GM19023 (cell line): ENCODE measurements at regions not wholly inside any gene's neighbourhood (a gene's known extent, or its start where the extent isn't known, plus 50 kb on each side); places are given as distances from the start of the nearest gene placed in this dataset.
"Not testable (repeated sequence)": the region's sequence is repeated elsewhere in the genome, so short reads cannot be mapped to it uniquely, and the experiment has no call there.

Experiments used
- ATAC-seq: cut with Tn5 transposase; IDR thresholded peaks from one replicate; pipeline ENCODE4 v1.9.1; 2021; ENCODE audit warnings: mild to moderate bottlenecking, moderate library complexity; ENCODE audit not compliant: unreplicated experiment

- not testable (repeated sequence) for ATAC-seq
Measured at GRCh38 chr6:148022279-148022678, 320.4 kb upstream of the SASH1 start.

GRCh38 chr6:148027201-148027600 lies 315.4 kb upstream of the SASH1 start:
- no peak for ATAC-seq

GRCh38 chr6:148035806-148036390 lies 306.7 kb upstream of the SASH1 start:
- no peak for ATAC-seq

- ATAC-seq = no peak
Measured at GRCh38 chr6:148037496-148037895, 305.1 kb upstream of the SASH1 start.

GRCh38 chr6:148041546-148041945 lies 301.1 kb upstream of the SASH1 start:
- no peak for ATAC-seq

- no peak for ATAC-seq
Measured at GRCh38 chr6:148042536-148042935, 300.1 kb upstream of the SASH1 start.

GRCh38 chr6:148044261-148044751 lies 298.3 kb upstream of the SASH1 start:
- no peak for ATAC-seq

GRCh38 chr6:148044921-148045320 lies 297.7 kb upstream of the SASH1 start:
- ATAC-seq = no peak

GRCh38 chr6:148053209-148053608 lies 289.4 kb upstream of the SASH1 start:
- no peak for ATAC-seq

- no peak for ATAC-seq
Measured at GRCh38 chr6:148053796-148054195, 288.8 kb upstream of the SASH1 start.

- ATAC-seq = no peak
Measured at GRCh38 chr6:148054219-148054618, 288.4 kb upstream of the SASH1 start.

- no peak for ATAC-seq
Measured at GRCh38 chr6:148055419-148055818, 287.2 kb upstream of the SASH1 start.

- no peak for ATAC-seq
Measured at GRCh38 chr6:148059869-148060268, 282.8 kb upstream of the SASH1 start.

GRCh38 chr6:148064406-148065134 lies 278.1 kb upstream of the SASH1 start:
- ATAC-seq = no peak

- ATAC-seq = no peak
Measured at GRCh38 chr6:148068437-148069061, 274.1 kb upstream of the SASH1 start.

- ATAC-seq = no peak
Measured at GRCh38 chr6:148069256-148069655, 273.4 kb upstream of the SASH1 start.

GRCh38 chr6:148074291-148074690 lies 268.3 kb upstream of the SASH1 start:
- ATAC-seq = no peak

GRCh38 chr6:148074738-148075137 lies 267.9 kb upstream of the SASH1 start:
- no peak for ATAC-seq

GRCh38 chr6:148075352-148075751 lies 267.3 kb upstream of the SASH1 start:
- ATAC-seq = no peak

- no peak for ATAC-seq
Measured at GRCh38 chr6:148076051-148076450, 266.6 kb upstream of the SASH1 start.

GRCh38 chr6:148080315-148080714 lies 262.3 kb upstream of the SASH1 start:
- no peak for ATAC-seq

- ATAC-seq = no peak
Measured at GRCh38 chr6:148081076-148081475, 261.6 kb upstream of the SASH1 start.
